DMS53 treated with DMSO at 0.1 percent for 48 hours (cell line): ENCODE measurements at regions not wholly inside any gene's neighbourhood (a gene's known extent, or its start where the extent isn't known, plus 50 kb on each side); places are given as distances from the start of the nearest gene placed in this dataset.
"Not testable (repeated sequence)": the region's sequence is repeated elsewhere in the genome, so short reads cannot be mapped to it uniquely, and the experiment has no call there.

ENCODE experiments used
- DNase-seq: peaks from one replicate; lab custom pipeline; 2025; ENCODE audit not compliant: unreplicated experiment; lab: John Stamatoyannopoulos, UW

- no peak for DNase-seq
Observed at GRCh38 chr3:66552846-66553245, 52.0 kb upstream of the LRIG1 start.

- no peak for DNase-seq
Observed at GRCh38 chr3:66553441-66554113, 52.8 kb upstream of the LRIG1 start.

GRCh38 chr3:66554178-66554577, 53.4 kb upstream of the LRIG1 start:
- DNase-seq: no peak

GRCh38 chr3:66555214-66555844, 54.5 kb upstream of the LRIG1 start:
- no peak for DNase-seq

GRCh38 chr3:66557170-66557569, 56.3 kb upstream of the LRIG1 start:
- DNase-seq: no peak

- not testable (repeated sequence) for DNase-seq
Observed at GRCh38 chr3:66559924-66560323, 59.1 kb upstream of the LRIG1 start.

GRCh38 chr3:66561367-66561766, 60.5 kb upstream of the LRIG1 start:
- DNase-seq: no peak

GRCh38 chr3:66565301-66565700, 64.5 kb upstream of the LRIG1 start:
- no peak for DNase-seq

GRCh38 chr3:66567077-66567476, 66.3 kb upstream of the LRIG1 start:
- no peak for DNase-seq

- DNase-seq: no peak
Observed at GRCh38 chr3:66572090-66572675, 71.4 kb upstream of the LRIG1 start.

- no peak for DNase-seq
Observed at GRCh38 chr3:66572938-66573710, 72.3 kb upstream of the LRIG1 start.

GRCh38 chr3:66574091-66574490, 73.3 kb upstream of the LRIG1 start:
- no peak for DNase-seq

- no peak for DNase-seq
Observed at GRCh38 chr3:66577426-66578203, 76.8 kb upstream of the LRIG1 start.

- no peak for DNase-seq
Observed at GRCh38 chr3:66581256-66581655, 80.4 kb upstream of the LRIG1 start.

- DNase-seq: no peak
Observed at GRCh38 chr3:66582721-66583423, 82.0 kb upstream of the LRIG1 start.

GRCh38 chr3:66583424-66584040, 82.7 kb upstream of the LRIG1 start:
- no peak for DNase-seq

- no peak for DNase-seq
Observed at GRCh38 chr3:66585520-66586095, 84.8 kb upstream of the LRIG1 start.

- DNase-seq: no peak
Observed at GRCh38 chr3:66586853-66587252, 86.0 kb upstream of the LRIG1 start.

- no peak for DNase-seq
Observed at GRCh38 chr3:66588340-66588847, 87.6 kb upstream of the LRIG1 start.
